GM06990 (cell line): ENCODE measurements at regions not wholly inside any gene's neighbourhood (a gene's known extent, or its start where the extent isn't known, plus 50 kb on each side); places are given as distances from the start of the nearest gene placed in this dataset.

Experiments used
- DNase-seq: peaks from one replicate; pipeline ENCODE4 v3.0.0-alpha.2; 2011; ENCODE audit not compliant: insufficient read length; ENCODE audit errors: extremely low read depth
- H3K27me3 ChIP-seq: replicated peaks from 2 replicates; pipeline ENCODE4 v1.6.0; 2011; ENCODE audit warnings: low read length; ENCODE audit not compliant: control insufficient read depth, insufficient read depth
- H3K36me3 ChIP-seq: 2 replicates; pipeline ENCODE4 v1.5.1; 2011; ENCODE audit warnings: low read length; ENCODE audit not compliant: control insufficient read depth, insufficient read depth
- H3K4me3 ChIP-seq: replicated peaks from 2 replicates; pipeline ENCODE4 v1.5.1; 2011; ENCODE audit warnings: low read depth, mild to moderate bottlenecking, control low read depth, low read length
- CTCF ChIP-seq: IDR thresholded peaks from 2 replicates; pipeline ENCODE4 v1.5.1; 2011; ENCODE audit warnings: low read length, control low read depth, mild to moderate bottlenecking, inconsistent platforms; ENCODE audit not compliant: insufficient read depth, poor library complexity, severe bottlenecking

DNA sequence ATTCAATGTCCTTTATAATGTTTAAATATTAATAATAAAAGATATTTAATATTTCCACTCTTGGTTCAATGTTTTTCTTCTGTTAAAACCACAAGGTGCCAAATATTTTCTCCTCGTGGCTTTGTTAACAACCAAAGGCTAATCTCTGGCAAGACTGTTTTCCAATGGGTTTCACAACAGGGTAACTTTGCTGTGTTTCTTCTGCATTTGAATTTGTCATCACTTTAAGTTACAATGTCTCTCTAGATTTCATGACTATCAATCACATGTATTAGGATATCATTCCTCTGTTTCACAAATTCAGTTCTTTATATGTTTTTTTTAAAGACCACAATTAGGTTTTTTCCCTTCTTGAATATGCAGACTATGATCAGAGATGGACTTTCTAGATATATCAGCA is 469.8 kb upstream of the ACVR2A start:
- no peak for DNase-seq
- no peak for TF ChIP-seq CTCF
- Histone ChIP-seq H3K36me3 (no peaks in the 10 kb centered on the region), H3K4me3 (no peak overlapping the region), H3K27me3 (no peaks in the 10 kb centered on the region)

DNA sequence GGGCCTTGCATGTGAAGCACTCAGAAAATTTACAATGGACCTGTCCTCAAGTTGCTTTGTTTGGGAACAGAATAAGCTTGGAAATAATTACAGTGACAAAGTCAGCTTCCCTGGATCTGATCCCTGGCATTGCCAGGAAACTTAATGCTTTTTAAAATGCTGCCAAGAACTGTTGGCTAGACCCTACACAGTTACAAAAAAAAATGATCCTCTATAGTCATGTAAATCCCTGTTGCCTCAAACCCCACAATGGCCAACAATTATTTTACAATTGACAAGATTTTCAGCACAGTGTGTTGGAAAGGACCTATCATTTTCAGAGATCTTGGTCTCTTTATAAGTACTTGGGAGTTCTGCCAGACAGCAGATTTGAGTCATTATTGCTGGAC is 470.4 kb upstream of the ACVR2A start:
- no peak for DNase-seq
- H3K27me3 ChIP-seq = no peaks in the 10 kb centered on the region
- no peaks in the 10 kb centered on the region for H3K36me3 ChIP-seq
- TF ChIP-seq CTCF = no peak
- no peak overlapping the region for H3K4me3 ChIP-seq

GRCh38 chr2:147373800-147374422 is 470.9 kb upstream of the ACVR2A start:
- no peak for DNase-seq

GRCh38 chr2:147368306-147368705 is 476.5 kb upstream of the ACVR2A start:
- no peak overlapping the region for H3K4me3 ChIP-seq
- no peaks in the 10 kb centered on the region for H3K27me3 ChIP-seq
- TF ChIP-seq CTCF = no peak
- DNase-seq = no peak
- no peaks in the 10 kb centered on the region for H3K36me3 ChIP-seq

More at GRCh38 chr2:147373800-147374422, 470.9 kb upstream of the ACVR2A start:
- no peaks in the 10 kb centered on the region for H3K36me3 ChIP-seq
- no peak overlapping the region for H3K4me3 ChIP-seq
- TF ChIP-seq CTCF = no peak
- no peaks in the 10 kb centered on the region for H3K27me3 ChIP-seq

- no peak for TF ChIP-seq CTCF
- no peak overlapping the region for H3K4me3 ChIP-seq
- H3K27me3 ChIP-seq = no peaks in the 10 kb centered on the region
- no peak for DNase-seq
- H3K36me3 ChIP-seq = no peaks in the 10 kb centered on the region
Observed at GRCh38 chr2:147366279-147366678, 478.6 kb upstream of the ACVR2A start.

DNA sequence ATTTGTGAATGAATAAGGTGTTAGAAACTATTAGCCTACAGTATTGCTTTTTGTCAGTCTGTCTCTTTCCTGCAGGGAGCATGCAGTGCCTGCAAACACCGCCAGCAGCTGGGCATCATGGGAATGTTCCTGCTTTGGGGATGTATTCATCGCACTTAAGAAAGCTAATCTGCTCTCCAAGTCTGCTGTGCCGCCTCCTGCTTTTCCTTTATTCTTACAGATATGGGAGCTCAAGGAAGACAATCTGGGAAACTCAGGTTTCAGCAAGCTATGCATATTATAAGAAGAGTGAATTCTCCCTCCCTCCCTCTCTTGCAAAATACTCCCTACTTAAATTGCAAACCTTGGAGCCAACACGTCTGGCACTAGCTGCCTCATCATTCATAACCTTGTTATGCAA is 479.2 kb upstream of the ACVR2A start:
- Histone ChIP-seq H3K4me3 (no peak overlapping the region), H3K27me3 (no peaks in the 10 kb centered on the region), H3K36me3 (no peaks in the 10 kb centered on the region)
- no peak for DNase-seq
- TF ChIP-seq CTCF = no peak
